IMR-90 (cell line): ENCODE measurements at regions not wholly inside any gene's neighbourhood (a gene's known extent, or its start where the extent isn't known, plus 50 kb on each side); places are given as distances from the start of the nearest gene placed in this dataset.

Experiments
- ATAC-seq: fragments of 200-7000 bp; cut with Tn5 transposase; 2 replicates; pipeline ENCODE4 v1.9.1; 2020; ENCODE audit warnings: low read depth, mild to moderate bottlenecking, moderate library complexity
- BruUV-seq: library from RNA; stranded (reverse); fragments of 400-500 nt; replicated peaks from 2 replicates; lab custom pipeline; 2021; lab: Mats Ljungman, UMichigan
- CTCF ChIA-PET: fragments of 300-600 bp; formaldehyde crosslinking; extraction: SDS; loops from one replicate; lab custom pipeline; 2021; ENCODE audit warnings: antibody characterized with exemption; lab: Yijun Ruan, JAX
- POLR2A ChIA-PET: fragments of 300-600 bp; sonication (Branson Sonifier 250); formaldehyde crosslinking; loops from one replicate; lab custom pipeline; 2022; ENCODE audit warnings: antibody characterized with exemption; ENCODE audit not compliant: unreplicated experiment; lab: Charles Lee
- DNase-seq: peaks from one replicate; pipeline ENCODE4 v3.0.0; 2013
- H2AFZ ChIP-seq: replicated peaks from 2 replicates; pipeline ENCODE3; 2013; ENCODE audit warnings: low read length, mild to moderate bottlenecking; ENCODE audit not compliant: poor library complexity
- H2AK5ac ChIP-seq: 2 replicates; pipeline ENCODE4 v1.6.1; 2013; ENCODE audit warnings: low read depth, low read length, inconsistent platforms
- H2AK9ac ChIP-seq: replicated peaks from 2 replicates; pipeline ENCODE3; 2013; ENCODE audit warnings: mild to moderate bottlenecking, low read depth, low read length, moderate library complexity; ENCODE audit not compliant: poor library complexity
- H2BK120ac ChIP-seq: 2 replicates; pipeline ENCODE4 v1.6.1; 2013; ENCODE audit warnings: low read depth, low read length, inconsistent platforms
- H2BK15ac ChIP-seq: 3 replicates; pipeline ENCODE4 v1.6.1; 2013; ENCODE audit warnings: low read depth, low read length, inconsistent platforms
- H2BK20ac ChIP-seq: 2 replicates; pipeline ENCODE4 v1.6.1; 2013; ENCODE audit warnings: low read depth, mild to moderate bottlenecking, inconsistent platforms, low read length, moderate library complexity
- H2BK5ac ChIP-seq: 2 replicates; pipeline ENCODE4 v1.6.1; 2013; ENCODE audit warnings: mild to moderate bottlenecking, low read depth, low read length, inconsistent platforms; ENCODE audit not compliant: poor library complexity, severe bottlenecking
- H3K14ac ChIP-seq: replicated peaks from 2 replicates; pipeline ENCODE4 v1.6.1; 2013; ENCODE audit warnings: low read depth, low read length, inconsistent platforms
- H3K18ac ChIP-seq: 2 replicates; pipeline ENCODE4 v1.6.1; 2013; ENCODE audit warnings: low read depth, low read length, control low read depth
- H3K23ac ChIP-seq: 2 replicates; pipeline ENCODE4 v1.6.1; 2013; ENCODE audit warnings: low read depth, low read length, inconsistent platforms
- H3K27ac ChIP-seq: 2 replicates; pipeline ENCODE4 v1.5.1; 2013; ENCODE audit warnings: mild to moderate bottlenecking, control low read depth, low read length; ENCODE audit not compliant: insufficient read depth
- H3K27me3 ChIP-seq: 2 replicates; pipeline ENCODE4 v1.6.1; 2013; ENCODE audit warnings: low read length; ENCODE audit not compliant: control insufficient read depth, insufficient read depth
- H3K36me3 ChIP-seq: 2 replicates; pipeline ENCODE4 v1.6.1; 2013; ENCODE audit warnings: low read length, mixed read lengths; ENCODE audit not compliant: control insufficient read depth, insufficient read depth
- H3K4ac ChIP-seq: 2 replicates; pipeline ENCODE4 v1.6.1; 2013; ENCODE audit warnings: low read depth, low read length, inconsistent platforms
- H3K4me1 ChIP-seq: 2 replicates; pipeline ENCODE4 v1.6.1; 2013; ENCODE audit warnings: low read length, mixed read lengths; ENCODE audit not compliant: control insufficient read depth, insufficient read depth
- H3K4me2 ChIP-seq: 2 replicates; pipeline ENCODE4 v1.6.1; 2013; ENCODE audit warnings: low read depth, mild to moderate bottlenecking, control low read depth, low read length, moderate library complexity
- H3K4me3 ChIP-seq: 2 replicates; pipeline ENCODE4 v1.5.1; 2013; ENCODE audit warnings: low read depth, mild to moderate bottlenecking, control low read depth, low read length, moderate library complexity; ENCODE audit not compliant: insufficient read depth
- H3K56ac ChIP-seq: 2 replicates; pipeline ENCODE4 v1.6.1; 2013; ENCODE audit warnings: low read length, inconsistent platforms; ENCODE audit not compliant: insufficient read depth; ENCODE audit errors: extremely low read depth
- H3K79me1 ChIP-seq, 2 experiments: 2 replicates each; pipeline ENCODE4 v1.6.1; 2013; ENCODE audit warnings: low read length in 2 of 2, inconsistent platforms in 1 of 2, low read depth in 1 of 2
- H3K9ac ChIP-seq: 2 replicates; pipeline ENCODE4 v1.6.1; 2013; ENCODE audit warnings: low read depth, low read length, control low read depth
- H3K9me1 ChIP-seq: 2 replicates; pipeline ENCODE4 v1.6.1; 2013; ENCODE audit warnings: low read length, inconsistent platforms; ENCODE audit not compliant: insufficient read depth
- H3K9me3 ChIP-seq: 2 replicates; pipeline ENCODE4 v1.6.1; 2013; ENCODE audit warnings: low read length; ENCODE audit not compliant: control insufficient read depth, insufficient read depth
- H4K20me1 ChIP-seq: 2 replicates; pipeline ENCODE4 v1.6.1; 2013; ENCODE audit warnings: low read length, inconsistent platforms; ENCODE audit not compliant: insufficient read depth
- H4K5ac ChIP-seq: 2 replicates; pipeline ENCODE4 v1.6.1; 2013; ENCODE audit warnings: mild to moderate bottlenecking, low read depth, low read length, control low read depth
- H4K8ac ChIP-seq, 2 experiments: 2 replicates each; pipeline ENCODE4 v1.6.1; 2013; ENCODE audit warnings: low read depth in 2 of 2, low read length in 2 of 2, control low read depth in 1 of 2, inconsistent platforms in 1 of 2
- H4K91ac ChIP-seq: 2 replicates; pipeline ENCODE4 v1.6.1; 2013; ENCODE audit warnings: low read depth, low read length, inconsistent platforms; ENCODE audit not compliant: insufficient read depth
- FOS ChIP-seq: fragments of 150-350 bp; IDR thresholded peaks from 2 replicates; pipeline ENCODE4 v1.6.1; 2016; ENCODE audit warnings: low read depth, low read length
- MAFK ChIP-seq: IDR thresholded peaks from 2 replicates; pipeline ENCODE4 v1.6.1; 2012; ENCODE audit warnings: low read depth, low read length, improper control_type of control experiment
- RCOR1 ChIP-seq: IDR thresholded peaks from 2 replicates; pipeline ENCODE4 v1.6.1; 2012; ENCODE audit warnings: mild to moderate bottlenecking, low read length, improper control_type of control experiment; ENCODE audit not compliant: insufficient replicate concordance
- WGBS, 2 experiments: methylation state at CpG; one replicate each; pipeline versions ENCODE4 v1.1.5 to v1.1.7; 2013; ENCODE audit warnings: missing lambda C conversion rate in 2 of 2; ENCODE audit not compliant: insufficient read length in 1 of 2; ENCODE audit errors: extremely low coverage in 2 of 2; 5-methylcytosine and 5-hydroxymethylcytosine counted together
- dilution Hi-C: fragments of 300-500 bp; cut with HindIII; formaldehyde crosslinking; loops from one replicate; pipeline ENCODE4 v1.14.3; 2018; ENCODE audit warnings: low sequenced_read_pairs; ENCODE audit not compliant: unreplicated experiment
- in situ Hi-C: fragments of 300-500 bp; cut with MboI; formaldehyde crosslinking; loops from 3 replicates; pipeline ENCODE4 v1.14.3; 2019; ENCODE audit warnings: low sequenced_read_pairs, inconsistent platforms, mixed read lengths
- intact Hi-C: fragments of 100-400 bp; cut with micrococcal nuclease; formaldehyde crosslinking; loops from 2 replicates; pipeline ENCODE4 v1.10.0; 2022

DNA sequence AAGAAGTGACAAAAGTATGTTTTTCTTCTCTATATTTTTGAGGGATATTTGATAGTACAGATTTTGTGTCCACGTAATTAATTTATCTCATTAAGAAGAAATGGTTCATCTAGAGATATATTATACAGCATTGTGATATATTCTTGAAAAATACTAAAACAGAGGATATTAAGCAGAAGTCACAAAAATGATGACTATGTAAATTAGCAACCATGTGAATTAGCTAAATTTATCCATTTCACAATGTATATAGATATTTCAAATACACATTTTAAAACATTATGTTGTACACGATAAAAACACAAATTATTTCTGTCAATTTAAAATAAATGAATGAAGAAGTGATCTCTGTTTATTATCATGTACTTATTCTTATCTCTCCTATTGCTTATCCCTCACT, 989.5 kb downstream of the TUSC7 start:
- H2BK15ac ChIP-seq, result no peak overlapping the region
- intact Hi-C loops, result no loop called here

More for the DNA sequence above, 989.5 kb downstream of the TUSC7 start:
- Histone ChIP-seq H3K9me1 (no peaks in the 10 kb centered on the region), H3K27me3 (no peaks in the 10 kb centered on the region), H3K9me3 (no peaks in the 10 kb centered on the region), H2AK9ac (no peak overlapping the region), H4K91ac (no peak overlapping the region), H4K5ac (no peak overlapping the region), H2BK5ac (no peak overlapping the region), H2AK5ac (no peak overlapping the region), H3K4me3 (no peak overlapping the region), H2BK20ac (no peak overlapping the region), H3K79me1 (no peaks in the 10 kb centered on the region), H3K18ac (no peak overlapping the region), H4K8ac (no peak overlapping the region), H3K36me3 (no peaks in the 10 kb centered on the region; the same call in none of the 2 replicates), H3K4ac (no peak overlapping the region), H3K4me1 (peaks cover 11% of the 10 kb centered on the region), H3K9ac (no peak overlapping the region), H3K23ac (no peak overlapping the region), H3K56ac (no peak overlapping the region), H2AFZ (no peak overlapping the region), H3K4me2 (no peak overlapping the region), H3K27ac (no peak overlapping the region), H3K14ac (no peak overlapping the region), H2BK120ac (no peak overlapping the region), H4K20me1 (no peaks in the 10 kb centered on the region)
- dilution Hi-C loops (no loop called here), in situ Hi-C loops (no loop called here)
- CTCF ChIA-PET, result interaction anchor here (1.1 kb wide), 1 partner anchor 175 kb away, joined by 3 read pairs; no protein-coding TSS in a partner anchor
- POLR2A ChIA-PET, result no interaction called here
- no peak for ATAC-seq
- WGBS, 2 experiments, result no CpG with 5 or more reads among the region's 2 CpGs
- BruUV-seq, result no TSS peak
- TF ChIP-seq FOS (no peak), MAFK (peak; percentile 82), RCOR1 (no peak)
- DNase-seq, result no peak
